ENCODE measurements at regions not wholly inside any gene's neighbourhood (a gene's known extent, or its start where the extent isn't known, plus 50 kb on each side); places are given as distances from the start of the nearest gene placed in this dataset.

DNA sequence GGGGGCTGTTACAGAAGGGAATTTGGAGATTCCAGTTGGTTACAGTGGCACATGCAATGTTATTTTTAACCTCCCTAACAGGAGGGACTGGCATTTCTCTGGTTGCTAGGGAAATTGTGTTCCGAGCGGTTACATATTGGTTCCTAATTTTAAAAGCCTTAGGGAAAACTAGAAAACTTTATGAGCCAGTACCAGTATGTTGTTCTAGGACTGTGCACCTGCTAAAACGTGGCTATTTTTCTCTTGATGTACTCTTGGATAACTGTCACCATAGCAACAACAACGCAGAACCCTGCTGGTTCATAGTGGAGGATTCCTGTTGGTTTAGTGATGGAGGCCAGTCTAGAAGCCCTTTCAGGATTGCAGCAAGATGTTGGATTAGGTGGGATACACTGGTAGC, 68.9 kb upstream of the PGBD5 start:
- TF ChIP-seq GATA2 (IDR thresholded peaks at IDR 0.05; ENCODE audit: low read depth, low read length) (no peak), GATA3 (IDR thresholded peaks at IDR 0.05; ENCODE audit: low read depth, low read length) (no peak)

DNA sequence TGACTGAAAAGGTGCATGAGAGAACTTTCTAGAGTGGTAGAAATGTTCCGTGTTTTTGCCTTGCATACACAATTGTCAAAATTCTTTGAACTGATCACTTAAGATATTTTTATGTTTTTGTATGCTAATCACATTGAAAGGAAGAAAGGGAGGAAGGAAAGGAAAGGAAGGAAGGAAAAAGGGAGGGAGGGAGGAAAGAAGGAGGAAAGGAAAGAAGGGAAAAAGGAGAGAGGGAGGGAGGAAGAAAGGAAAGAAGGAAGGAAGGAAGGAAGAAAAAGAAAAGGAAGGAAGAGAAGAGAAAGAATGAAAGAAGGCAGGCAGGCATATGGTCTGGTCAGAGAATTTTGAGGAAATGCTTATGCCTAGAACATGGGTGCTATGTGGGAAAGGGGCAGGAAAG, 68.4 kb upstream of the PGBD5 start:
- no peak for TF ChIP-seq GATA3 (IDR thresholded peaks at IDR 0.05; ENCODE audit: low read depth, low read length)

DNA sequence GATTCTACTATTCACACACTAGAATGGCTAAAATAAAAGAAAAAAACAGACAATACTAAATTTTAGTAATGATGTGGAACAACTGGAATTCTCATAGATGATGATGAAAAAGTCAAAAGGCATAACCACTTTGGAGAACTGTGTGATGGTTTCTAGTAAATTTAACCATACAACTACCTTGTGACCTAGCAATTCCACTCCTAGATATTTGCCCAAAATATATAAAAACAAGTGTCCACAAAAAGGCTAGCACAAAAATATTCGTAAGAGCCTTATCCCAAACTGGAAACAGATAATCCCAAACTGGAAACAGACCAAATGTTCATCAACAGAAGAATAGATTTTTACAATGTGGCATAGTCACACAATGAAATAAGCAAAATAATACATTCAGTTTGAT, 67.9 kb upstream of the PGBD5 start:
- TF ChIP-seq GATA3 (IDR thresholded peaks at IDR 0.05; ENCODE audit: low read depth, low read length) = no peak
- TF ChIP-seq GATA2 (IDR thresholded peaks at IDR 0.05; ENCODE audit: low read depth, low read length) = no peak

DNA sequence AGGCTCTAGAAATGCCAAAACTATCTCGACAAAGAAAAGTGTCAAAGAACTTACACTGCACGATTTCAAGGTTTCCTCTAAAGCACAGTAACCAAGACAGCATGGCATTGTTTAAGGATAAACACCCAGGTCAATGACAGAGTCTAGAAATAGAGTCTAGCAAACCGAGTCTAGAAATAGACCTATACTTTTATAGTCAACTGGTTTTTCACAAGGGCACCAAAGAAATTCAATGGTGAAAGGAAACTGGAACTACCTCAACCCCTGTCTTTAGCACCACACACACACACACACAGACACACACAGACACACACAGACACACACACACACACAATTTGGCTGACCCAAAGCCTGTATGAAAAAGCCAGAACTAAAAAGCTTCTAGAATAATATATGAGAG, 67.1 kb upstream of the PGBD5 start:
- TF ChIP-seq GATA3 (IDR thresholded peaks at IDR 0.05; ENCODE audit: low read depth, low read length) = no peak
- no peak for TF ChIP-seq GATA2 (IDR thresholded peaks at IDR 0.05; ENCODE audit: low read depth, low read length)

DNA sequence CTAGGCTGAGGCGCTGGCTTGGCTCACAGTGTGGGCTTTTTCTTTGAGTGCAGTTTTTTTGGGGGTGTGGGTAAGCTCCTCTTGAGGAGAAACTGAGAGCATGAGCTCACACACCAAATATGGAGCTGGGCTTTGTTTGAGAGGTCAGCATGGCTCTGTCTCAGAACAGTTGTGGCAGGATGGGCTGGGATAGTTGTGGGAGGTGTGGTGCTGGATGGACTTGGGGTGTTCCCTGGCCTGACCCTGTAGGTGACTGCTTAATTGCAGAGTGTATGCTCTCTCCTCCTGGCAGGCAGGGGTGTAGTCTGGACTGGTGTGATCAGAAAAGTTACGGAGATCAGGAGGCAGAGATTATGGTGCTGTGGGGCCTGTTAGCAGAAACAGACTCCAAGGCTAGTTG, 64.3 kb upstream of the PGBD5 start:
- TF ChIP-seq GATA3 (IDR thresholded peaks at IDR 0.05; ENCODE audit: low read depth, low read length) = no peak
- TF ChIP-seq GATA2 (IDR thresholded peaks at IDR 0.05; ENCODE audit: low read depth, low read length) = no peak

DNA sequence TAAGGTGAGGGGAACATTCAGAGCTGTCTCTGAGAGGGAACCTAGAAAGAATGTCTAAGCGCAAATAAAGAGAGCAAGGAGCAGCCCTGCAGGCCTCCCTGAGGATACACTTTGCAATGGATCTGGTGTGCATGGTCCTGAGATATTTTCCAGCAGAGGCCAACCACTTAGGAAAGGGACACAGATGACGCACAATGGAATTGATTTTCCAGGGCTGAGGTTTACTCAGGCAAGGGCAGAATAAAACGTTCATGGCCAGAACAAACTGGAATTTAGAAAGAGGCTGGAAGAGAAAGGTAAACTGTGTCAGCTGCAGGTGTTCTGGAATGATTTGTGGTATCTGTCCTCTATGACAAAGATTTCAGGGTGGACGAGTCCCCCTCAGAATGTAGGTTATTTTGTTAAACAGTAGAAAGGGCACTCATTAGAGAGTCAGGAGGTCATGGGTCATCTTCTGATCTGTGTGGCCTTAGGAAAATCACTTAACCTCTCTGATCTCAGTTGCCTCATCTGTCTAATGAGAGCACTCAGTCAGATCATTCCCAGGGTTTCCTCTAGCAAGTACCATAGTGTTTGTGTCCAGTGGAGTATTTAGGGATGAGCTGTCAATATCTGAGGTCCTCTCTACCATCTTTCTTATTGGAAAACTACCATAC, 61.8 kb upstream of the PGBD5 start:
- TF ChIP-seq GATA3 (IDR thresholded peaks at IDR 0.05; ENCODE audit: low read depth, low read length) (no peak), GATA2 (IDR thresholded peaks at IDR 0.05; ENCODE audit: low read depth, low read length) (no peak)

DNA sequence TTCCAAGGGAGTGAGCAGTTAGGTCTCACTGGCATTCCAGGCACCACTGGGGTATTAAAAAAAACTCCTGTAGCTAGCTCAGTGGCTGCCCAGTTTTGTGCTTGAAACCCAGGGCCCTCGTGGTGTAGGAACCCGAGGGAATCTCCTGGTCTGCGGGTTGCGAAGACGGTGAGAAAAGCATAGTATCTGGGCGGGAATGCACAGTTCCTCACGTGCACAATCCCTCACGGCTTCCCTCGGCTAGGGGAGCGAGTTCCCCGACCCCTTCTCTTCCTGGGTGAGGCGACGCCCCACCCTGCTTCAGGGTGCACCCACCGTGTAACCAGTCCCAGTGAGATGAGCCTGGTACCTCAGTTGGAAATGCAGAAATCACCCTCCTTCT, 50.5 kb upstream of the PGBD5 start:
- TF ChIP-seq GATA3 (IDR thresholded peaks at IDR 0.05; ENCODE audit: low read depth, low read length) (no peak), GATA2 (IDR thresholded peaks at IDR 0.05; ENCODE audit: low read depth, low read length) (no peak)

Data from SH-SY5Y (cell line).